SK-N-SH (cell line): ENCODE measurements at regions not wholly inside any gene's neighbourhood (a gene's known extent, or its start where the extent isn't known, plus 50 kb on each side); places are given as distances from the start of the nearest gene placed in this dataset.

Source experiments
- CTCF ChIA-PET: fragments of 300-600, 350-600 bp; formaldehyde crosslinking; extraction: SDS; loops from one replicate; lab custom pipeline; 2021; lab: Yijun Ruan, JAX
- POLR2A ChIA-PET: fragments of 350-600 bp; sonication (Branson Sonifier 250); formaldehyde crosslinking; extraction: SDS; loops from one replicate; lab custom pipeline; 2020; ENCODE audit warnings: antibody characterized with exemption, inconsistent platforms; lab: Yijun Ruan, JAX
- DNase-seq: peaks from one replicate; pipeline ENCODE4 v3.0.0; 2012
- H2AFZ ChIP-seq: fragments of 200-600 bp; sonication (generic); 2 replicates; pipeline ENCODE4 v1.8.1; 2016; ENCODE audit warnings: antibody characterized with exemption, mild to moderate bottlenecking, low read depth
- H3F3A ChIP-seq: fragments of 200-600 bp; sonication (generic); replicated peaks from 2 replicates; pipeline ENCODE3; 2016; ENCODE audit warnings: antibody characterized with exemption, mild to moderate bottlenecking; ENCODE audit not compliant: insufficient read depth
- H3K27ac ChIP-seq, 2 experiments: fragments of 200-500 bp in 1 of 2; fragments of 200-600 bp in 1 of 2; sonication (Bioruptor generic) in 1 of 2; sonication (generic), shearing (Covaris generic) in 1 of 2; 2 replicates each; pipeline versions ENCODE4 v1.5.1 to v1.6.1; 2014 to 2016; ENCODE audit warnings: low read depth in 2 of 2, inconsistent platforms in 1 of 2, low read length in 1 of 2, mild to moderate bottlenecking in 1 of 2, mixed read lengths in 1 of 2
- H3K27me3 ChIP-seq: fragments of 200-600 bp; sonication (generic), shearing (Covaris generic); 2 replicates; pipeline ENCODE4 v1.6.1; 2016; ENCODE audit warnings: mixed run types; ENCODE audit not compliant: insufficient read depth
- H3K36me3 ChIP-seq, 2 experiments: fragments of 200-500 bp in 1 of 2; fragments of 200-600 bp in 1 of 2; sonication (Bioruptor generic) in 1 of 2; sonication (generic) in 1 of 2; replicated peaks in 1 of 2; 2 replicates each; pipeline versions ENCODE3 to v1.5.1; 2014 to 2016; ENCODE audit warnings: low read length in 1 of 2, mild to moderate bottlenecking in 1 of 2; ENCODE audit not compliant: insufficient read depth in 2 of 2, control insufficient read depth in 1 of 2
- H3K4me1 ChIP-seq, 2 experiments: fragments of 200-500 bp in 1 of 2; fragments of 200-600 bp in 1 of 2; sonication (Bioruptor generic) in 1 of 2; sonication (generic), shearing (Covaris generic) in 1 of 2; 2 replicates each; pipeline versions ENCODE4 v1.5.1 to v1.6.1; 2014 to 2016; ENCODE audit warnings: low read depth in 1 of 2, low read length in 1 of 2, mixed run types in 1 of 2; ENCODE audit not compliant: insufficient read depth in 2 of 2, control insufficient read depth in 1 of 2
- H3K4me2 ChIP-seq: fragments of 200-600 bp; sonication (generic), shearing (Covaris generic); 2 replicates; pipeline ENCODE4 v1.6.1; 2017; ENCODE audit warnings: mixed run types
- H3K4me3 ChIP-seq, 2 experiments: fragments of 200-500 bp in 1 of 2; fragments of 200-600 bp in 1 of 2; sonication (Bioruptor generic) in 1 of 2; sonication (generic), shearing (Covaris generic) in 1 of 2; 2 replicates each; pipeline versions ENCODE4 v1.5.1 to v1.8.1; 2014 to 2016; ENCODE audit warnings: low read depth in 2 of 2, inconsistent platforms in 1 of 2, low read length in 1 of 2, mild to moderate bottlenecking in 1 of 2, mixed read lengths in 1 of 2, moderate library complexity in 1 of 2
- H3K79me2 ChIP-seq: fragments of 200-600 bp; sonication (generic); 2 replicates; pipeline ENCODE4 v1.8.1; 2017; ENCODE audit warnings: mild to moderate bottlenecking; ENCODE audit not compliant: insufficient read depth
- H3K9ac ChIP-seq: fragments of 200-600 bp; sonication (generic); 2 replicates; pipeline ENCODE4 v1.6.1; 2017; ENCODE audit warnings: mixed run types
- H3K9me2 ChIP-seq: fragments of 200-600 bp; sonication (generic); 2 replicates; pipeline ENCODE4 v1.6.1; 2017; ENCODE audit warnings: mixed run types
- H3K9me3 ChIP-seq: fragments of 200-600 bp; sonication (generic); 2 replicates; pipeline ENCODE4 v1.6.1; 2017; ENCODE audit warnings: mixed run types, mild to moderate bottlenecking, moderate library complexity
- H4K20me1 ChIP-seq: fragments of 200-600 bp; sonication (generic); 2 replicates; pipeline ENCODE4 v1.6.1; 2017; ENCODE audit warnings: mild to moderate bottlenecking, mixed run types; ENCODE audit not compliant: insufficient read depth
- FOSL2 ChIP-seq: IDR thresholded peaks from 2 replicates; pipeline ENCODE4 v1.4.0; 2012; ENCODE audit warnings: low read depth, mild to moderate bottlenecking, moderate library complexity, borderline replicate concordance
- GABPA ChIP-seq: IDR thresholded peaks from 2 replicates; pipeline ENCODE4 v1.4.0; 2012; ENCODE audit warnings: low read depth, mild to moderate bottlenecking
- GATA2 ChIP-seq: sonication (generic); formaldehyde crosslinking; IDR thresholded peaks from 2 replicates; pipeline ENCODE4 v1.5.0; 2020; ENCODE audit warnings: mild to moderate bottlenecking, missing genetic modification reagents
- JUND ChIP-seq: IDR thresholded peaks from 2 replicates; pipeline ENCODE4 v1.4.0; 2012
- MEF2A ChIP-seq: IDR thresholded peaks from 2 replicates; pipeline ENCODE4 v1.4.0; 2012; ENCODE audit warnings: low read depth, borderline replicate concordance
- RAD21 ChIP-seq: IDR thresholded peaks from 2 replicates; pipeline ENCODE4 v1.6.1; 2012; ENCODE audit warnings: mild to moderate bottlenecking, low read length
- REST ChIP-seq: IDR thresholded peaks from 2 replicates; pipeline ENCODE4 v1.6.1; 2012; ENCODE audit warnings: mild to moderate bottlenecking, low read depth, low read length, moderate library complexity
- RFX5 ChIP-seq: IDR thresholded peaks from 2 replicates; pipeline ENCODE4 v1.6.1; 2012; ENCODE audit warnings: mild to moderate bottlenecking, improper control_type of control experiment, low read length
- SIN3A ChIP-seq: IDR thresholded peaks from 2 replicates; pipeline ENCODE4 v1.6.1; 2012; ENCODE audit warnings: low read depth, mild to moderate bottlenecking, low read length, moderate library complexity, borderline replicate concordance
- TAF1 ChIP-seq: IDR thresholded peaks from 2 replicates; pipeline ENCODE4 v1.6.1; 2012; ENCODE audit warnings: low read depth, mild to moderate bottlenecking, low read length, moderate library complexity, borderline replicate concordance
- TCF12 ChIP-seq: IDR thresholded peaks from 2 replicates; pipeline ENCODE4 v1.4.0; 2012
- ZBTB33 ChIP-seq: IDR thresholded peaks from 2 replicates; pipeline ENCODE4 v1.4.0; 2012; ENCODE audit warnings: low read depth, borderline replicate concordance
- WGBS: methylation state at CpG from one replicate; pipeline ENCODE4 v1.1.6; 2017; ENCODE audit warnings: low lambda C conversion rate; 5-methylcytosine and 5-hydroxymethylcytosine counted together
- TF ChIP-seq, protein P1 (sequence below): IDR thresholded peaks from 2 replicates; pipeline ENCODE4 v1.4.0; 2012; ENCODE audit warnings: low read depth, borderline replicate concordance

DNA sequence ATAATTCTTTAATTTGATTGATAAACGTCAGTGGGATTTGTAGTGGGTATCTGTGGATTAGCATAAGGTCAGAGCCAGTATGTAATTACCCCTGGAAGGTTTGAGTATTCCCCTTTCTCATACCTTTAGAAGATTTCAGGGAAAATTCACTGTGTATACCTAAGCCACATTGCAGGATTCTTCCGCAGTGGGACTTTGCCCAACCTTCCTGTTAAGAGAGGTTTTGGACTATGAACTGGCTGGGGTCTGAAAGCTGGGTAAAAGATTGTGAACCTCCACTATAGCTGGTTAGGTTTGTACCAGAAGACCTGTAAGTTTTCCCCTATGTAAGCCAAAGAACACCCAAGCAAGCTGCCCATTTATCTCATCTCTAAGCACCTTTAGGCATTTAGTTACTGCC lies 150.2 kb downstream of the TTC6 start:
- Histone ChIP-seq H3K4me1 (no peaks in the 10 kb centered on the region), H3K4me3 (no peak overlapping the region), H3K27ac (no peak overlapping the region), H3F3A (no peaks in the 10 kb centered on the region), H2AFZ (no peak overlapping the region), H3K36me3 (no peaks in the 10 kb centered on the region), H4K20me1 (no peaks in the 10 kb centered on the region), H3K4me2 (no peak overlapping the region), H3K27me3 (no peaks in the 10 kb centered on the region), H3K9me2 (no peaks in the 10 kb centered on the region), H3K9ac (no peak overlapping the region), H3K79me2 (no peaks in the 10 kb centered on the region), H3K9me3 (no peaks in the 10 kb centered on the region)
- POLR2A ChIA-PET: no interaction called here
- no peak for DNase-seq
- no peak for TF ChIP-seq RAD21
- TF ChIP-seq SIN3A: no peak
- TF ChIP-seq REST: no peak
- TF ChIP-seq GABPA: no peak
- no peak for TF ChIP-seq GATA2 (CRISPR knock-in tag)
- 0% methylated on average over 1 of the region's 2 CpGs for WGBS
- CTCF ChIA-PET: no interaction called here

DNA sequence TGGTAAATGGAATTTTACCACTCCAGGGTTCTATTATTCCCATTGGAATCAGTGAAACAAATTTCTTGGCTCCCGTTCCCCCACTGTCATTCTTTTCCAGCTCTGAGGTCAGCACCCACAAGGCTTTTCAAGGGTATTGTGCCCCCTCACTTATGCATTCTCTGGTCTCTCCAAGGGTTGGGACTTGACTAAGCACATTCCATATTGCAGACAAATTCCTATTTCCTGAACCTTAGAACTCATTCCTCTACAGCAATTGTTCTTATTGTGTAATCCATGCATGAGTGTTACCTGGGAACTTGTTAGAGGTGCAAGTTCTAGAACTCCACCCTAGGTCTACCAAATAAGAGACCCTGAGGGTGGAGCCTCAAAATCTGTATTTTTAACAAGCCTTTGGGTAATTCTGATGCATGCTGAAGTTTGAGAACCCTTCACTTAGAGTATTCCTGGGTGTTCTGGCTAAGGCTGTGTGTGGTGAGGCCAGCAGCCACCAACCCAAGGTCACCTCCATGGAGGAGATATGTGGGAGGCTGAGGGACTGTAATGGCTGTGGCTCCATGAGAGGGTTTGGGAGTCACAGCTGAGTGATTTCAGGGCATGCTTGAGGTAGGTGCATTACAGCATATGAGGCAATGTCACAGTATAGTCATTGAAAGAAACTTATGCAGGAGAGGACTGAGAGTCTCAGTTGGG lies 150.9 kb downstream of the TTC6 start:
- 0% methylated on average over 1 of the region's 1 CpG for WGBS
- TF ChIP-seq TCF12: no peak
- no peak for TF ChIP-seq ZBTB33
- TF ChIP-seq FOSL2: no peak
- TF ChIP-seq, protein P1, sequence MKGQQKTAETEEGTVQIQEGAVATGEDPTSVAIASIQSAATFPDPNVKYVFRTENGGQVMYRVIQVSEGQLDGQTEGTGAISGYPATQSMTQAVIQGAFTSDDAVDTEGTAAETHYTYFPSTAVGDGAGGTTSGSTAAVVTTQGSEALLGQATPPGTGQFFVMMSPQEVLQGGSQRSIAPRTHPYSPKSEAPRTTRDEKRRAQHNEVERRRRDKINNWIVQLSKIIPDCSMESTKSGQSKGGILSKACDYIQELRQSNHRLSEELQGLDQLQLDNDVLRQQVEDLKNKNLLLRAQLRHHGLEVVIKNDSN: no peak
- no peak for TF ChIP-seq MEF2A
- no peak for TF ChIP-seq JUND
- no peak for TF ChIP-seq RFX5
- no peak for TF ChIP-seq TAF1
- ChIA-PET POLR2A (no interaction called here), CTCF (no interaction called here)
- Histone ChIP-seq H3K36me3 (no peaks in the 10 kb centered on the region), H3K79me2 (no peaks in the 10 kb centered on the region), H3K27ac (no peak overlapping the region), H3K4me1 (no peaks in the 10 kb centered on the region), H3F3A (no peaks in the 10 kb centered on the region), H2AFZ (no peak overlapping the region), H3K27me3 (no peaks in the 10 kb centered on the region), H3K9me3 (no peaks in the 10 kb centered on the region), H3K4me2 (no peak overlapping the region), H3K9me2 (no peaks in the 10 kb centered on the region), H3K4me3 (no peak overlapping the region), H4K20me1 (no peaks in the 10 kb centered on the region), H3K9ac (no peak overlapping the region)
- no peak for DNase-seq
